ENCODE measurements at regions not wholly inside any gene's neighbourhood (a gene's known extent, or its start where the extent isn't known, plus 50 kb on each side); places are given as distances from the start of the nearest gene placed in this dataset.

- 95 to 96% methylated on average over 11 of the region's 11 CpGs for WGBS, 2 donors
- intact Hi-C loops (cut with DNase I; ENCODE audit: low total_unique reads), result no loop called here
- TF ChIP-seq POLR2A (IDR thresholded peaks at IDR 0.05), result no peak
- no peak for TF ChIP-seq CTCF (IDR thresholded peaks at IDR 0.05)
- H3K36me3 ChIP-seq (ENCODE audit: low read depth, missing control alignments), result no peaks in the 10 kb centered on the region
- no peak overlapping the region for H3K27ac ChIP-seq
- no peaks in the 10 kb centered on the region for H3K27me3 ChIP-seq
- DNase-seq, result no peak
- H3K4me3 ChIP-seq, result no peak overlapping the region
- no peaks in the 10 kb centered on the region for H3K9me3 ChIP-seq
- H3K4me1 ChIP-seq, result peaks cover 5% of the 10 kb centered on the region
Observed at GRCh38 chr15:31260646-31261265, 65.9 kb upstream of the KLF13 start.

- H3K9me3 ChIP-seq, result no peaks in the 10 kb centered on the region
- no peak overlapping the region for H3K27ac ChIP-seq
- H3K4me1 ChIP-seq, result peaks cover 5% of the 10 kb centered on the region
- TF ChIP-seq POLR2A (IDR thresholded peaks at IDR 0.05) (no peak), CTCF (IDR thresholded peaks at IDR 0.05) (no peak)
- 92 to 94% methylated on average over 12 of the region's 12 CpGs for WGBS, 2 donors
- no peaks in the 10 kb centered on the region for H3K27me3 ChIP-seq
- DNase-seq, result no peak
- intact Hi-C loops (cut with DNase I; ENCODE audit: low total_unique reads), result no loop called here
- H3K4me3 ChIP-seq, result no peak overlapping the region
- no peaks in the 10 kb centered on the region for H3K36me3 ChIP-seq (ENCODE audit: low read depth, missing control alignments)
Observed at GRCh38 chr15:31261266-31262142, 65.1 kb upstream of the KLF13 start.

GRCh38 chr15:31262143-31262530 lies 64.5 kb upstream of the KLF13 start:
- Histone ChIP-seq H3K36me3 (ENCODE audit: low read depth, missing control alignments) (no peaks in the 10 kb centered on the region), H3K27me3 (no peaks in the 10 kb centered on the region), H3K4me3 (no peak overlapping the region), H3K9me3 (no peaks in the 10 kb centered on the region), H3K4me1 (peaks cover 5% of the 10 kb centered on the region), H3K27ac (no peak overlapping the region)
- TF ChIP-seq POLR2A (IDR thresholded peaks at IDR 0.05) (no peak), CTCF (IDR thresholded peaks at IDR 0.05) (no peak)
- intact Hi-C loops (cut with DNase I; ENCODE audit: low total_unique reads), result no loop called here
- WGBS, 2 donors, result 91 to 96% methylated on average over 4 of the region's 4 CpGs
- DNase-seq, result no peak

GRCh38 chr15:31262901-31263671 lies 63.5 kb upstream of the KLF13 start:
- no peaks in the 10 kb centered on the region for H3K36me3 ChIP-seq (ENCODE audit: low read depth, missing control alignments)
- intact Hi-C loops (cut with DNase I; ENCODE audit: low total_unique reads), result no loop called here
- H3K9me3 ChIP-seq, result no peaks in the 10 kb centered on the region
- no peaks in the 10 kb centered on the region for H3K27me3 ChIP-seq
- H3K4me3 ChIP-seq, result no peak overlapping the region
- TF ChIP-seq POLR2A (IDR thresholded peaks at IDR 0.05) (no peak), CTCF (IDR thresholded peaks at IDR 0.05) (no peak)
- peak; percentile 21 for DNase-seq
- H3K4me1 ChIP-seq, result peaks cover 5% of the 10 kb centered on the region
- no peak overlapping the region for H3K27ac ChIP-seq
- 87 to 88% methylated on average over 12 of the region's 12 CpGs for WGBS, 2 donors

All from testis (tissue), 2 donors.